Esophagus muscularis mucosa (tissue), 3 donors: ENCODE measurements at regions not wholly inside any gene's neighbourhood (a gene's known extent, or its start where the extent isn't known, plus 50 kb on each side); places are given as distances from the start of the nearest gene placed in this dataset.
A peak's percentile ranks its signal among the peaks of the same experiment; 100 is the strongest.

Source experiments
- CTCF ChIP-seq, 3 experiments: fragments of 200-600 bp in 2 of 3; fragments of 450-650 bp in 1 of 3; sonication (generic) in 2 of 3; IDR thresholded peaks; one replicate each; pipeline ENCODE4 v1.5.1; 2017 to 2019; ENCODE audit warnings: antibody characterized with exemption in 3 of 3, mild to moderate bottlenecking in 2 of 3, moderate library complexity in 1 of 3
- POLR2A ChIP-seq: fragments of 450-650 bp; IDR thresholded peaks from one replicate; pipeline ENCODE4 v1.6.1; 2017; ENCODE audit warnings: antibody characterized with exemption, moderate library complexity, mild to moderate bottlenecking, low read depth

GRCh38 chr12:45655186-45655585 lies 74.3 kb upstream of the ARID2 start:
- TF ChIP-seq CTCF (IDR thresholded peaks at IDR 0.05) (peak in 1 of 3 experiments; percentile 32), POLR2A (no peak)
